Hepatocyte (in vitro differentiated cells): ENCODE measurements at regions not wholly inside any gene's neighbourhood (a gene's known extent, or its start where the extent isn't known, plus 50 kb on each side); places are given as distances from the start of the nearest gene placed in this dataset.

ENCODE experiments used
- EZH2 ChIP-seq: fragments of 200-600 bp; sonication (generic); IDR thresholded peaks from 2 replicates; pipeline ENCODE4 v1.6.1; 2016; ENCODE audit warnings: antibody characterized with exemption, mild to moderate bottlenecking, borderline replicate concordance
- TF ChIP-seq, protein P1 (sequence below): fragments of 200-600 bp; sonication (generic); IDR thresholded peaks from 2 replicates; pipeline ENCODE4 v1.5.1; 2016; ENCODE audit warnings: antibody characterized with exemption, mild to moderate bottlenecking; ENCODE audit not compliant: poor library complexity

DNA sequence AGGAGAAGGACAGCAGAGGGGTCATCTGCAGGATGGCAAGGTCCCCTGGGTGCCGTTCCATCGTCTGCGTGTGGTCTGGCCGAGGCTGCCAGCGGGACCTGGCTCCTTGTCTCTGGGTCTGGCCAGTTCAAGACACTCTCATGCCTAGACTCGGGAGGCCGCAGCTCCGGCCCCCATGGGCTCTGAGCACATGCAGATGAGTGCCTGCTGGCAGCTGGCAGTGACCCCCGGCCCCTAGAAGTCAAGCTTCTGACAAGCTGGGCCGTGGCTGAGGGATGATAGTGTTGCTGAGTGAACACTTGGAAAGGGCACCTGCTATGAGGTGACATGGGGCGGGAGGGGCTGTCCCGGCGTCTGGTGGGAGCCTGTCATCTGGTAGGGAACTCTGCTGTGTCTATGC lies 1180.6 kb downstream of the BRD1 start:
- TF ChIP-seq, protein P1, sequence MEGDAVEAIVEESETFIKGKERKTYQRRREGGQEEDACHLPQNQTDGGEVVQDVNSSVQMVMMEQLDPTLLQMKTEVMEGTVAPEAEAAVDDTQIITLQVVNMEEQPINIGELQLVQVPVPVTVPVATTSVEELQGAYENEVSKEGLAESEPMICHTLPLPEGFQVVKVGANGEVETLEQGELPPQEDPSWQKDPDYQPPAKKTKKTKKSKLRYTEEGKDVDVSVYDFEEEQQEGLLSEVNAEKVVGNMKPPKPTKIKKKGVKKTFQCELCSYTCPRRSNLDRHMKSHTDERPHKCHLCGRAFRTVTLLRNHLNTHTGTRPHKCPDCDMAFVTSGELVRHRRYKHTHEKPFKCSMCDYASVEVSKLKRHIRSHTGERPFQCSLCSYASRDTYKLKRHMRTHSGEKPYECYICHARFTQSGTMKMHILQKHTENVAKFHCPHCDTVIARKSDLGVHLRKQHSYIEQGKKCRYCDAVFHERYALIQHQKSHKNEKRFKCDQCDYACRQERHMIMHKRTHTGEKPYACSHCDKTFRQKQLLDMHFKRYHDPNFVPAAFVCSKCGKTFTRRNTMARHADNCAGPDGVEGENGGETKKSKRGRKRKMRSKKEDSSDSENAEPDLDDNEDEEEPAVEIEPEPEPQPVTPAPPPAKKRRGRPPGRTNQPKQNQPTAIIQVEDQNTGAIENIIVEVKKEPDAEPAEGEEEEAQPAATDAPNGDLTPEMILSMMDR, result no peak
- TF ChIP-seq EZH2, result no peak
